Kidney epithelial cell (primary cell): ENCODE measurements at regions not wholly inside any gene's neighbourhood (a gene's known extent, or its start where the extent isn't known, plus 50 kb on each side); places are given as distances from the start of the nearest gene placed in this dataset.

Source experiments
- DNase-seq: peaks from one replicate; pipeline ENCODE4 v3.0.0-alpha.2; 2010; ENCODE audit warnings: low read depth
- H3K27me3 ChIP-seq: 2 replicates; pipeline ENCODE4 v1.6.0; 2011; ENCODE audit warnings: low read length; ENCODE audit not compliant: control insufficient read depth, insufficient read depth
- H3K36me3 ChIP-seq: 2 replicates; pipeline ENCODE4 v1.5.1; 2011; ENCODE audit warnings: low read length; ENCODE audit not compliant: control insufficient read depth, insufficient read depth
- H3K4me3 ChIP-seq: 2 replicates; pipeline ENCODE4 v1.5.1; 2011; ENCODE audit warnings: low read depth, mild to moderate bottlenecking, control low read depth, low read length
- CTCF ChIP-seq: IDR thresholded peaks from 2 replicates; pipeline ENCODE4 v1.5.1; 2011; ENCODE audit warnings: mild to moderate bottlenecking, moderate library complexity, low read length, control low read depth, inconsistent platforms; ENCODE audit not compliant: insufficient read depth, poor library complexity, severe bottlenecking

GRCh38 chr1:187313115-187313514 is 484.4 kb downstream of the PLA2G4A start:
- Histone ChIP-seq H3K4me3 (no peak overlapping the region), H3K36me3 (no peaks in the 10 kb centered on the region), H3K27me3 (no peaks in the 10 kb centered on the region)
- no peak for DNase-seq
- no peak for TF ChIP-seq CTCF

- DNase-seq = no peak
- no peak for TF ChIP-seq CTCF
- Histone ChIP-seq H3K27me3 (no peaks in the 10 kb centered on the region), H3K4me3 (no peak overlapping the region), H3K36me3 (no peaks in the 10 kb centered on the region)
Observed at GRCh38 chr1:187326557-187326956, 497.8 kb downstream of the PLA2G4A start.

- Histone ChIP-seq H3K27me3 (no peaks in the 10 kb centered on the region), H3K4me3 (no peak overlapping the region), H3K36me3 (no peaks in the 10 kb centered on the region)
- TF ChIP-seq CTCF = no peak
- DNase-seq = no peak
Observed at GRCh38 chr1:187336441-187337168, 507.9 kb downstream of the PLA2G4A start.

- H3K36me3 ChIP-seq = no peaks in the 10 kb centered on the region
- no peak for DNase-seq
- H3K27me3 ChIP-seq = no peaks in the 10 kb centered on the region
- no peak overlapping the region for H3K4me3 ChIP-seq
- TF ChIP-seq CTCF = no peak
Observed at GRCh38 chr1:187338762-187339412, 510.1 kb downstream of the PLA2G4A start.

GRCh38 chr1:187342495-187342894 is 513.7 kb downstream of the PLA2G4A start:
- no peak for DNase-seq
- Histone ChIP-seq H3K27me3 (no peaks in the 10 kb centered on the region), H3K36me3 (no peaks in the 10 kb centered on the region), H3K4me3 (no peak overlapping the region)
- no peak for TF ChIP-seq CTCF

GRCh38 chr1:187374082-187374481 is 545.3 kb downstream of the PLA2G4A start:
- TF ChIP-seq CTCF = no peak
- no peaks in the 10 kb centered on the region for H3K36me3 ChIP-seq
- DNase-seq = no peak
- H3K4me3 ChIP-seq = no peak overlapping the region
- H3K27me3 ChIP-seq = no peaks in the 10 kb centered on the region
